ENCODE measurements at regions not wholly inside any gene's neighbourhood (a gene's known extent, or its start where the extent isn't known, plus 50 kb on each side); places are given as distances from the start of the nearest gene placed in this dataset.

DNA sequence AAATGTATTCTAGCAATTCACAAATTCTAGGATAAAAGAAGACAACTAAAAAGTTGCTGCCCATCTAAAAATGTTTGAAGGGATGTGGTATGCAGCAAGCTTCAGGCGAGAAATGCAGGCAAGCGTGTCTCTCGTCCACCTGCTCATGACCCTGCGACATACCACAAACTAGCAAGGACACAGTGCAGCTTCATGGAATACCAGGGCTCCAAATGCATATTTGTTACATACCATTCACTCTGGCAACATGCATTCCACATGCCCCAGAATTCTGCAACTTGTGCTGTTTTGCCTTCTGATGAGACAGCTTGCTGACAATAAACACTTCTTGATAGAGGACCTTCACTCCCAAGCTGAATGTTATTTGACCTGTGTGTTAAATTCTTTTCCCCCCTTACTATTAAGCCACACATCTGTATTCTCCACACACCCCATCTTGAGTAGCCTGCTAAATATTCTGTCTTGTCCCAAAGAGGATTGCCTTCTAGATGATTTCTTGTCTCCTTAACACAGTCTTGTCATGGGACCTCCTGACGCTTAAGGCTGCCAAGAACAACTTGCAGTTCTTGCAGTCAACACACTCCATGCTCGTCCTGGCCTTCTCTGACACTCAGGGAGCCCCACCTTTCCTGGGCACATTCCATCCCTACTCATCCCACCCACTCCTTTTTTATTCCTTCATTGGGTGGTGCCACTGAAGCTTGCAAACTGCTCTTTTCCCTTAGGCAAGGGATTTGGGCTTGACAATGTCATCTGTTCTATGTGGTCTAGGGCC lies 340.5 kb downstream of the PIK3R1 start:
- DNase-seq (ENCODE audit: low read depth in 2 of 3, low spot score in 1 of 3) = no peak

DNA sequence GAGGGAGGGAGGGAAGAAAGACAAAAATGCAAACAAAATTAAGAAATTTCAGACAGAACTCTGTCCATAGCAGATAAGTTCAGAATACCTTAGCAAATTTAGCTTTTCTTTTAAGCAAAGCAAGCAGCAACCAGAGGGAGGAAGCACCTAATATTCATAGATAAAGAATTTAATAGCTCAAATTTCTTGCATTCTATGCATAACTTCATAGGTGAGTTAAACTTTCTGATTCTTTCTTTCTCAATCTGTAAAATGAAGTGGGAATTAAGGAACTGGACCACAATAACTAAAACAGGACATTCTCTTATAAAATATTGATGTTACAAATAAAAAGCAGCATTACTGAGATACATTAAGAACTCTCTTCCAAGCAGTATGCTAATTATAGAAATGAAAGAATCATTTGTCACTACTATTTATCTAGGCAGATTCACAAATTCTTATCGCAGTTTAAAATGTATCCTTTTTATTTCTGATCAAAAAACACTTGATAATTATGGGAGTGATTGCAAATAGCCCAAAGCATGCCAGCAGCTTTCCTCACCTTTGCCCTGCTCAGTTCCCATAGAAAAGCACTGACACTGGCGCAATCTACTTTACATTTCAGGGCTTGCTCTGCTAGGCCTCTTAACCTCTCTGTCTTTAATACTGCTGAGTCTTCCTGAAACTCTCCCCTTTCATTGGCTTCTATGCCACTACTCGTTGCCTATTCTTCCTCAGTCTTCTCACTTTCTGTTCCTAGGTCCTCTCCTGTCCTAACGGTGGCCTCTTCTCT lies 341.8 kb downstream of the PIK3R1 start:
- no peak for DNase-seq (ENCODE audit: low read depth in 2 of 3, low spot score in 1 of 3)

DNA sequence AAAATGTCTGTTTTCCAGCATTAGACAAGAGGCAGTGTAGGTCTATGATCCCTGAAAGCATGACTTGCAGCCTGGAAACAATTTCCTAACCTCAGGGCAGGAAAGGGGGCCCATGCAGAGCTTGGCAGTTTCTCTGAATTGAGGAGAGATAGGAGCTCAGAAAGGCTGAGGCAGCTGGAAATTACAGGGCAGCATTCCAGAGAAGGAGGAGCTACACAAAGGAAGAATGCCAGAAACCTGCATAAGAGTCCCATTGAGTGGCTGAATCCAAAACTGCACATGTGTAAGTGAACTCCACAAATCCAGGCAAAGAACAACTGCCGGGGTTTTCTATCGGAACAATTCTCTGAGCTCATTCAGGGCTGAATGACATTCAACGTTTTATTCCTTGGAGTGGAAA lies 346.8 kb downstream of the PIK3R1 start:
- DNase-seq (ENCODE audit: low read depth in 2 of 3, low spot score in 1 of 3) = no peak

- no peak for DNase-seq (ENCODE audit: low read depth in 2 of 3, low spot score in 1 of 3)
Observed at GRCh38 chr5:68565427-68565826, 349.9 kb downstream of the PIK3R1 start.

DNA sequence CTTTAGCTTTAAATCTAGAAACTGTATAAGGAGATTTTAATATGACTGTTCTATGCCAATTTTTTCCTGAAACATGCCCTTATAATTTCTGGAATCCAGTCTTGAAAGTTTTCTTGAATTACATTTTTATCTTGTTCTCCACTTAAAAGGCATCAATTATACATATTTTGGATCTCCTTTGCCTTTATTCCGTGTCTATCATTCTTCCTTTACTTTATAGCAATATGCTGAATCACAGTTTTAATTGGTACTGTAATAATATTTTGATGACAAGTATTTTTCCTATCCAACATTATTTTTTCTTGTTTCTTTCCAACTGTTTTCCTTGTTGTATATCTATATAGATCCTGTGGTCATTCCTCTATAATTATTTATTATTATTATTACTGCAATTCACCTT lies 361.2 kb downstream of the PIK3R1 start:
- no peak for DNase-seq (ENCODE audit: low read depth in 2 of 3, low spot score in 1 of 3)

DNA sequence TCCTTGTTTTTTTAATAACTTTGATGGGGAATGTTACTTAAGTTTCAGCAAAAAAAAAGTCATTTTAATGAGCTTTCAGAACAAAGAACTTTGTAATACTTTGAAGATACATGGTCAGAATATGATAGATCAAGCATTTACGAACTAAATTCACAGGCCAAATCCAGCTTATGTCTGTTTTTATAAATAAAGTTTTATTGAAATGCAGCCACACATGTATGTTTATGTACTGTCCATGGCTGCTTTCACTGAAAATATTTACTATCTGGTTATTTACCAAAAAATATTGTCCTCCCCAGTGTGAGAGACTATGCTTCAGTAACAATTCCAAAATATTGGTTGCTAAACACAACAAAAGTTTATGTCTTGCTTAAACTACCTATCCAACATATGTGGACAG lies 366.7 kb downstream of the PIK3R1 start:
- DNase-seq (ENCODE audit: low read depth in 2 of 3, low spot score in 1 of 3) = no peak

GRCh38 chr5:68587171-68587570 lies 371.6 kb downstream of the PIK3R1 start:
- no peak for DNase-seq (ENCODE audit: low read depth in 2 of 3, low spot score in 1 of 3)

- DNase-seq (ENCODE audit: low read depth in 2 of 3, low spot score in 1 of 3) = no peak
Observed at GRCh38 chr5:68591850-68592249, 376.3 kb downstream of the PIK3R1 start.

DNA sequence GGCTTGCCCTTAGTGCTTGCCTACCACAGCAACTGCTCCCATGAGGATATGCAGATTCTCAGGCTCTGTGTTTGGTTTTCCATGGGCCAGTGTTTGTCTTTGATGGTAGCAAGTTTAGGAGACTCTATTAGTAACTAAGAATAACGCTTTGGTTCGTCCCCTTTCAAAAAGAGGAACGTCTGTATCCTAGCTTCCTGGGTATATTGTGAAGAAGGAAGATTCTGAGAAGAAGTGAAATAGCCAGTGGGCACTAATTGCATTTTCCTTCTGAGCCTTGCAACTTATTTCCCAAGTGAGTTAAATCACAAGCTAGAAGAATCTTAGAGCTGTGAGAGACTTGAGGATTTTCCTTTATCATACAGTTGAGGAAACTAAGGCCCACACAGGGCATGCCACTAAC lies 376.8 kb downstream of the PIK3R1 start:
- no peak for DNase-seq (ENCODE audit: low read depth in 2 of 3, low spot score in 1 of 3)

- DNase-seq (ENCODE audit: low read depth in 2 of 3, low spot score in 1 of 3) = no peak
Observed at GRCh38 chr5:68593211-68593671, 377.7 kb downstream of the PIK3R1 start.

- DNase-seq (ENCODE audit: low read depth in 2 of 3, low spot score in 1 of 3) = no peak
Observed at GRCh38 chr5:68612972-68613371, 397.4 kb downstream of the PIK3R1 start.

GRCh38 chr5:68618501-68618900 lies 402.9 kb downstream of the PIK3R1 start:
- DNase-seq (ENCODE audit: low read depth in 2 of 3, low spot score in 1 of 3) = no peak

- no peak for DNase-seq (ENCODE audit: low read depth in 2 of 3, low spot score in 1 of 3)
Observed at GRCh38 chr5:68627001-68627400, 411.4 kb downstream of the PIK3R1 start.

DNA sequence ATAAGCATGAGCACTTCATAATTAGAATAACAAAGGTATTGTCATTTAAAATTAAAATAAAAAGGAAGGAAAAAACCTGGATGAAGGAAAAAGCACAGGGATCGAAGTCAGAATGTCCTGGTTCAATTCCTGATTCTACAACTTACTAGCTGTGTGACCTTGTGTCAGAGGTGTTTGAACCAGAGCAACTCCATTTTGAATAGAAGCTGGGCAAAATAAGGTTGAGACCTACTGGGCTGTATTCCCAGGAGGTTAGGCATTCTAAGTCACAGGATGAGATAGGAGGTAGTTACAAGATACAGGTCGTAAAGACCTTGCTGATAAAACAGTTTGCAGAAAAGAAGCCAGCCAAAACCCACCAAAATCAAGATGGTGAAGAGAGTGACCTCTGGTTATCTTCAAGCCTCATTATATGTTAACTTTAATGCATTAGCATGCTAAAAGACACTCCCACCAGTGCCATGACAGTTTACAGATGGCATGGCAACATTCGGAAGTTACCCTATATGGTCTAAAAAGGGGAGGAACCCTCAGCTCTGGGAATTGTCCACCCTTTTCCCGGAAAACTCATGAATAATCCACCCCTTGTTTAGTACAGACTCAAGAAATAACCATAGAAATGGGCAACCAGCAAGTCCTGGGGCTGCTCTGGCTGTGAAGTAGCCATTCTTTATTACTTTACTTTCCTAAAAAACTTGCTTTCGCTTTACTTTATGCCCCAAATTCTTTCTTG lies 412.7 kb downstream of the PIK3R1 start:
- no peak for DNase-seq (ENCODE audit: low read depth in 2 of 3, low spot score in 1 of 3)

GRCh38 chr5:68630354-68630753 lies 414.8 kb downstream of the PIK3R1 start:
- no peak for DNase-seq (ENCODE audit: low read depth in 2 of 3, low spot score in 1 of 3)

DNA sequence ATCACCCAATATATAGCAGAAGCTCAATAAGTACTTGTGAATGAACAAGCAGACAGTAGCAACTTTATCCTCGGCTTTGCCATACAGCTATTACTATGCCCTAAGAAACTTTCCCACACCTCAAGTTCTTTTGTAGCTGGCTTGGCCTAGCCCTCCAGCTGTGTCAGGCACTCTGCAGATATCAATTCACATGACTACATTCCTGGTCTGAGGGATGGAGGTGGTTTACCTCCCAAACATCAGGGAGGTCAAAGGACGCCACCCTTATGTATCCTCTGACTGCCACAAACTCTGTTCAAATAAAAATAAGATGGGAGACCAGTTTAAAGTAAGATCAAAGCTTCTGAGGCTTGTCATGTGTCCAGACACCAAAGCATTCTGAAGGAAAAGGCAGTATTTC lies 416.3 kb downstream of the PIK3R1 start:
- DNase-seq (ENCODE audit: low read depth in 2 of 3, low spot score in 1 of 3) = no peak

DNA sequence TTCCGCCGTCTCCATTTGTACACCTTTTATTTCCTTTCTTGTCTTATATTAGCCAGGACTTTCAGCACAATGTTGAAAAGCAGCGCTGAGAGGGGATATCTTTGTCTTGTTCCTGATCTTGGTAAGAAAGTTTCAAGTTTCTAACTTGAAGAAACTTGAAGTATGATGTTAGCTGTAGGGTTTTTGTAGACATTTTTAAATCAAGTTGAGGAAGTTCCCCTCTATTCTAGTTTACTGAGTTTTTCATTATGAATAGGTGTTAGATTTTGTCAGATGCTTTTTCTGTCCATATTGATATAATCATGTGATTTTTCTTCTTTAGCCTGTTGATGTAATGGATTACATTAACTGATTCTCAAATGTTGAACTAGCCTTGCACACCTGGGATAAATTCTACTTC lies 425.7 kb downstream of the PIK3R1 start:
- DNase-seq (ENCODE audit: low read depth in 2 of 3, low spot score in 1 of 3) = no peak

- no peak for DNase-seq (ENCODE audit: low read depth in 2 of 3, low spot score in 1 of 3)
Observed at GRCh38 chr5:68643064-68643463, 427.5 kb downstream of the PIK3R1 start.

- no peak for DNase-seq (ENCODE audit: low read depth in 2 of 3, low spot score in 1 of 3)
Observed at GRCh38 chr5:68644971-68645370, 429.4 kb downstream of the PIK3R1 start.

DNA sequence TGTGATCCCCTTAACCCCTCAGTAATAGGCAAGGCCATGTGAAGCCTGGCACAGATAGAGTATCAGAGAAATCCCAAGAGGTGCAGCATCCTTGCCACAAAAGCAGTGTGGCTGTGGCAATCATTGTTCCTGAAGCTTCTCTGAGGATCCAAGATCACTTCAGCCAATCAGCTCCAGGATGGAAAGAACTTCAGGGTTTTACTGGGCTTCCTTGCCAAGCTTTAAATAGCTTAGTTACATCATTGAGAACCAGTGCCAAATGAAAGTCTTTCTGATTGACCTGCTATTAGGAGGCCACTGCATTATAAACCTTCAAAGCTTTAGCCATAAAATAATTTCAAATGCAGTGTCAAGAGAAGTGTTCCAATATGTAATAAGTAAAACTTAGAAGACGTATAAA lies 430.6 kb downstream of the PIK3R1 start:
- DNase-seq (ENCODE audit: low read depth in 2 of 3, low spot score in 1 of 3) = no peak

- no peak for DNase-seq (ENCODE audit: low read depth in 2 of 3, low spot score in 1 of 3)
Observed at GRCh38 chr5:68647743-68648142, 432.2 kb downstream of the PIK3R1 start.

Data from stimulated activated CD4-positive, alpha-beta T cell treated with anti-CD3 and anti-CD28 coated beads, Interleukin-12 subunit alpha, Interleukin-12 subunit beta, amount 100 ng/mL, for 48 hours (primary cell).